ENCODE measurements at regions not wholly inside any gene's neighbourhood (a gene's known extent, or its start where the extent isn't known, plus 50 kb on each side); places are given as distances from the start of the nearest gene placed in this dataset.

DNA sequence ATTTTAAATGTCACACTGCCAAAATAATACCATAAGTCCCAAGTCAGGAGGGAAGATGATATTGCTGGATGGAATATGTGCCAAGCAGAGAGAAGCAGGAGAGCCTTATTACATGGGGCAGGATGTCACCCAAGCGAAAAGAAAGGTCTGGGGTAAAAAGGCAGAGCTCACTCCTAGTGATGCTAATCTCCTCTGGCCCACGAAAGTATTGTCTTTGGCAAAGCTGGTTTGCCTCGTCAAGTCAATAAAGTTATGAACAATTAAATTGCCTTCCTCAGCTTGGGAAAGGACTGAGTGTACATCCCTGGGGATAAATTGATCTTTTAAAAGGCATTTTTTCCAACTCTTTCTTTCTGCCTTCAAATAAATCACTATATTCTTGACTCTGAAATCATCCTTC is 220.6 kb downstream of the DMAC1 start:
- TF ChIP-seq, protein P1, sequence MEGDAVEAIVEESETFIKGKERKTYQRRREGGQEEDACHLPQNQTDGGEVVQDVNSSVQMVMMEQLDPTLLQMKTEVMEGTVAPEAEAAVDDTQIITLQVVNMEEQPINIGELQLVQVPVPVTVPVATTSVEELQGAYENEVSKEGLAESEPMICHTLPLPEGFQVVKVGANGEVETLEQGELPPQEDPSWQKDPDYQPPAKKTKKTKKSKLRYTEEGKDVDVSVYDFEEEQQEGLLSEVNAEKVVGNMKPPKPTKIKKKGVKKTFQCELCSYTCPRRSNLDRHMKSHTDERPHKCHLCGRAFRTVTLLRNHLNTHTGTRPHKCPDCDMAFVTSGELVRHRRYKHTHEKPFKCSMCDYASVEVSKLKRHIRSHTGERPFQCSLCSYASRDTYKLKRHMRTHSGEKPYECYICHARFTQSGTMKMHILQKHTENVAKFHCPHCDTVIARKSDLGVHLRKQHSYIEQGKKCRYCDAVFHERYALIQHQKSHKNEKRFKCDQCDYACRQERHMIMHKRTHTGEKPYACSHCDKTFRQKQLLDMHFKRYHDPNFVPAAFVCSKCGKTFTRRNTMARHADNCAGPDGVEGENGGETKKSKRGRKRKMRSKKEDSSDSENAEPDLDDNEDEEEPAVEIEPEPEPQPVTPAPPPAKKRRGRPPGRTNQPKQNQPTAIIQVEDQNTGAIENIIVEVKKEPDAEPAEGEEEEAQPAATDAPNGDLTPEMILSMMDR (IDR thresholded peaks at IDR 0.05): no peak
- no peak for TF ChIP-seq POLR2A (IDR thresholded peaks at IDR 0.05)
- no peak for TF ChIP-seq EP300 (IDR thresholded peaks at IDR 0.05; ENCODE audit: low read depth)
